ENCODE measurements at regions not wholly inside any gene's neighbourhood (a gene's known extent, or its start where the extent isn't known, plus 50 kb on each side); places are given as distances from the start of the nearest gene placed in this dataset.

DNA sequence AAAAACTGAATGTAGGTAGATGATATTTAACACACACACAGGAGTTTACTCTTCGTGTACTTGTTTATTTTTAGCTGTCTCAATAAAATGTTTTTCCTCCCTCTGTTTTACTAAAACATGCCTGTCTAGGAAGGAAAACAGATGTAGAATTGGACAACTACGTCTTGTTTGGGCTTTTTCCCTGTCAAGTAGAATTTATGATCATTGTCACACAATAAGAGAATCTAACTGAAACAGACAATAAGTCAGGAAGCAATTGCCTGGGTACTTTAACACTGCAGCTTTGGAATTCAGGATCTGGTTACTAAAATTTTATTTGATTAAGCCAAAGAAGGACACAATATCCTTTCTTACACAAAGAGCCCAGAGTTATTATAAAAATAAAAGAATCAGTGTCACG, 164.2 kb downstream of the ZDHHC21 start:
- Histone ChIP-seq H3K4me1 (peaks cover 12% of the 10 kb centered on the region), H3K27me3 (ENCODE audit: insufficient read depth in 3 of 3, low read length in 2 of 3) (no peaks in the 10 kb centered on the region), H3K4me3 (peak overlapping the region; percentile 24), H3K27ac (no peak overlapping the region), H3K9me3 (no peaks in the 10 kb centered on the region), H3K36me3 (ENCODE audit: insufficient read depth in 1 of 2, low read depth in 1 of 2) (no peaks in the 10 kb centered on the region)
- TF ChIP-seq, protein P1, sequence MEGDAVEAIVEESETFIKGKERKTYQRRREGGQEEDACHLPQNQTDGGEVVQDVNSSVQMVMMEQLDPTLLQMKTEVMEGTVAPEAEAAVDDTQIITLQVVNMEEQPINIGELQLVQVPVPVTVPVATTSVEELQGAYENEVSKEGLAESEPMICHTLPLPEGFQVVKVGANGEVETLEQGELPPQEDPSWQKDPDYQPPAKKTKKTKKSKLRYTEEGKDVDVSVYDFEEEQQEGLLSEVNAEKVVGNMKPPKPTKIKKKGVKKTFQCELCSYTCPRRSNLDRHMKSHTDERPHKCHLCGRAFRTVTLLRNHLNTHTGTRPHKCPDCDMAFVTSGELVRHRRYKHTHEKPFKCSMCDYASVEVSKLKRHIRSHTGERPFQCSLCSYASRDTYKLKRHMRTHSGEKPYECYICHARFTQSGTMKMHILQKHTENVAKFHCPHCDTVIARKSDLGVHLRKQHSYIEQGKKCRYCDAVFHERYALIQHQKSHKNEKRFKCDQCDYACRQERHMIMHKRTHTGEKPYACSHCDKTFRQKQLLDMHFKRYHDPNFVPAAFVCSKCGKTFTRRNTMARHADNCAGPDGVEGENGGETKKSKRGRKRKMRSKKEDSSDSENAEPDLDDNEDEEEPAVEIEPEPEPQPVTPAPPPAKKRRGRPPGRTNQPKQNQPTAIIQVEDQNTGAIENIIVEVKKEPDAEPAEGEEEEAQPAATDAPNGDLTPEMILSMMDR (IDR thresholded peaks at IDR 0.05): no peak
- ATAC-seq (no peak), DNase-seq (no peak)
- intact Hi-C loops (cut with DNase I): no loop called here
- 29 to 45% (median 34%) methylated on average over 3 of the region's 3 CpGs for WGBS, 3 donors

DNA sequence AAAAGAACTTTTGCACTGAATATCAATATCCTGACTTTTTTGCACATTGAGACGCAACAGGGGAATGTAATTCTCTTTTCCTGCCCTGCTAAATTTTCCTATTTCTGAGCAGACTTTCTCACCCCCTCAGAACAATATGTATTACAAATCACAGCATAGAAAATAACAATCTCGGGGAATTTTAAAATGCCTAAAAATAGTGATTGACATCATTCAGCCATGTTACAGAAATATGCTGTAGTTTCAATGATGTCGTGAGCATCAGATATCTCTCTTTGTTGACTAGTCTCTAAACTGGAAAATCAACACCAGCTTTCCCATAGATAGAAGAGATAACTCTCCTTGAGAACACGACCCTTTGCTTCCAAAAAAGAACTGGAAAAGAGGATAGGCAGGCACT, 166.7 kb downstream of the ZDHHC21 start:
- no peaks in the 10 kb centered on the region for H3K9me3 ChIP-seq
- H3K36me3 ChIP-seq (ENCODE audit: insufficient read depth in 1 of 2, low read depth in 1 of 2): no peaks in the 10 kb centered on the region
- H3K4me3 ChIP-seq: no peak overlapping the region
- TF ChIP-seq, protein P1 (IDR thresholded peaks at IDR 0.05): no peak
- WGBS, 3 donors: 62 to 68% (median 68%) methylated on average over 4 of the region's 4 CpGs
- intact Hi-C loops (cut with DNase I): no loop called here
- peaks cover 12% of the 10 kb centered on the region for H3K4me1 ChIP-seq
- no peaks in the 10 kb centered on the region for H3K27me3 ChIP-seq (ENCODE audit: insufficient read depth in 3 of 3, low read length in 2 of 3)
- H3K27ac ChIP-seq: no peak overlapping the region
- no peak for DNase-seq
- ATAC-seq: no peak

DNA sequence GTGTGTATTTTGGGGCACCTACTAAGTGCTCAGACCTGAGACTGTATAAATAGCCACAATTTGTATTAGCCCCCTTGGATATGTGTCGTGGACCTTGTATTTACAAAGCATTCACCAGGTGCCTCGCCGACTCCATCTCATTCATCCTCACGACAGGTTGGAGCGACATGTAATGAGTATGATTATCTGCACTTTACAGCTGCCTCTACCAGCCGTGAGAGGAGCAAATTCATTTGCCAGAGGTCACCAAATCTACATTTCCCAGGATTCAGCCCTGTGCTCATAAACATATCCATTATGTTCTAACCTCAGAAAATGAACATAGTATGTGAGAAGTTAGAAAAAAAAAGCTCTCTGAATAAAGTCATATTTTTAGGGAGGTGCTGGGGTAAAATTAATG, 167.4 kb downstream of the ZDHHC21 start:
- ATAC-seq (no peak), DNase-seq (no peak)
- Histone ChIP-seq H3K4me3 (no peak overlapping the region), H3K27me3 (ENCODE audit: insufficient read depth in 3 of 3, low read length in 2 of 3) (no peaks in the 10 kb centered on the region), H3K9me3 (no peaks in the 10 kb centered on the region), H3K4me1 (peaks cover 12% of the 10 kb centered on the region), H3K36me3 (ENCODE audit: insufficient read depth in 1 of 2, low read depth in 1 of 2) (no peaks in the 10 kb centered on the region), H3K27ac (no peak overlapping the region)
- intact Hi-C loops (cut with DNase I): no loop called here
- 86 to 93% (median 89%) methylated on average over 6 of the region's 6 CpGs for WGBS, 3 donors
- TF ChIP-seq, protein P1 (IDR thresholded peaks at IDR 0.05): no peak

DNA sequence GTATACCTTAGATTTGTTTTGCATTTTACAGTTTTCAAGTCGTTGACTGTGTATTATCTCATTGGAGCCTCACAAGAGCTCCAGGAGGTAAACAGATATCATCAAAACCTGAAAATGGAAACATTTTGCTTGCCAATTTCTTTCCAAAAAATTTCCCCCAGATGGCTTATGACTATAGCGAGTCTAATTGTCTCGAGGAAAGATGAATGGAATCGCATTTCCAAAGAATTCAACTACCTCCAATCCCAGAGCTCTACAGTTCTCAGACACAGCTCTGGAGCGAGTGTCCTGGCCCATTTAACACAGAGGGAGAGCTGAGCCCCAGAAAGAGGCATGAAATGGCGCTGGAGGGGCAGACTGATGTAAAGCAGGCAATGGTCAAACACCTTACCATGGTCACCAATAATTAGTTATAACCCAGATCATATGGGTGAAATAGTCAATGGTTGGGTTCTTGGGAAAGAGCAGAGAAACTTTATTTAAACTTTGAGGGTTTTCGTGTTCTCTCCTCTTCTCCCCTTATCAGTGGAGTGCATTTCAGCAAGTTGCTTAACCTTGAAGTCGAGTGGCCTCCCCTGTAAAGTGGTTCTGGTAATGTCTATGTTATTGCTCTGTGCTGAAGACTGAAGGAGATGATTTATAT, 168.2 kb downstream of the ZDHHC21 start:
- no peaks in the 10 kb centered on the region for H3K27me3 ChIP-seq (ENCODE audit: insufficient read depth in 3 of 3, low read length in 2 of 3)
- no peak for DNase-seq
- TF ChIP-seq, protein P1 (IDR thresholded peaks at IDR 0.05): no peak
- intact Hi-C loops (cut with DNase I): no loop called here
- no peaks in the 10 kb centered on the region for H3K9me3 ChIP-seq
- no peaks in the 10 kb centered on the region for H3K36me3 ChIP-seq (ENCODE audit: insufficient read depth in 1 of 2, low read depth in 1 of 2)
- no peak overlapping the region for H3K4me3 ChIP-seq
- no peak overlapping the region for H3K27ac ChIP-seq
- 61 to 76% (median 63%) methylated on average over 8 of the region's 8 CpGs for whole genome bisulfite sequencing, 3 donors
- peaks cover 12% of the 10 kb centered on the region for H3K4me1 ChIP-seq
- ATAC-seq: no peak

DNA sequence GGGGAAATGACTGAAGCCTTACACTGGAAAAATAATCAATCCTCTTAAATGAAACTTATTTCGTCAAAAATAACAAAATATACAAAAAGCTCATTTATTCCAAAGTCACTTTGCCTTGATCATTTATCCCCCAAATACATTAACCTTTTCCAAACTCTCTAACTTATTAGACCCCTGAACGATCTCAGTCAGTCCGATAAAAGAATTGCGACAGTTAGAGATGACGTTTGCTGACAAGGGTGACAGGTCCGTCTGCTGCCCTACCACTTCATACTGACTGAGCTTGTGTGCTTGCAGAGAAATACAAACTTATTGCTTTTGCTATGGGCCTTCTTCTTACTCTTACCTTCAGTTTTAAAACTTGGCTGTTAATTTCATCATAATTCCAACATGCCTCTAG, 169.7 kb downstream of the ZDHHC21 start:
- no peaks in the 10 kb centered on the region for H3K36me3 ChIP-seq (ENCODE audit: insufficient read depth in 1 of 2, low read depth in 1 of 2)
- peaks cover 4% of the 10 kb centered on the region for H3K4me1 ChIP-seq
- no peaks in the 10 kb centered on the region for H3K9me3 ChIP-seq
- H3K27me3 ChIP-seq (ENCODE audit: insufficient read depth in 3 of 3, low read length in 2 of 3): no peaks in the 10 kb centered on the region
- no peak overlapping the region for H3K4me3 ChIP-seq
- H3K27ac ChIP-seq: no peak overlapping the region
- DNase-seq (no peak), ATAC-seq (no peak)
- TF ChIP-seq, protein P1 (IDR thresholded peaks at IDR 0.05): no peak
- WGBS, 3 donors: 93 to 96% (median 95%) methylated on average over 6 of the region's 6 CpGs
- intact Hi-C loops (cut with DNase I): no loop called here

Data from psoas muscle (tissue), 7 donors.